ENCODE measurements at regions not wholly inside any gene's neighbourhood (a gene's known extent, or its start where the extent isn't known, plus 50 kb on each side); places are given as distances from the start of the nearest gene placed in this dataset.

GRCh38 chr6:139784222-139784769, 409.8 kb upstream of the CITED2 start:
- no peak for TF ChIP-seq CTCF (IDR thresholded peaks at IDR 0.05; ENCODE audit: low read depth, low read length)
- TF ChIP-seq POLR2A (IDR thresholded peaks at IDR 0.05; ENCODE audit: extremely low read depth, insufficient read length) = no peak
